Pancreas (tissue), 10 donors: ENCODE measurements at regions not wholly inside any gene's neighbourhood (a gene's known extent, or its start where the extent isn't known, plus 50 kb on each side); places are given as distances from the start of the nearest gene placed in this dataset.

Source experiments
- ATAC-seq, 4 donors: fragments of 200-7000 bp; cut with Tn5 transposase; one replicate each; pipeline versions ENCODE4 v1.8.0 to v1.9.1; 2020; ENCODE audit warnings: mild to moderate bottlenecking in 4 of 4, moderate library complexity in 4 of 4
- DNase-seq, 6 donors: peaks; one replicate each; pipeline ENCODE4 v3.0.0-alpha.2; 2020
- FAIRE-seq: peaks from 2 replicates; lab custom pipeline; 2012; peaks lifted over from hg19 to GRCh38; lab: Jason Lieb, UNC
- H3K27ac ChIP-seq, 4 donors: fragments of 200-600 bp; sonication (generic); 1 replicate in 3 of 4; 2 replicates in 1 of 4; pipeline versions ENCODE4 v1.5.0 to v1.8.0; 2020
- H3K27me3 ChIP-seq, 4 donors: fragments of 200-600 bp; one replicate each; pipeline ENCODE4 v1.8.0; 2021
- H3K36me3 ChIP-seq, 3 donors: fragments of 200-600 bp; sonication (generic) in 1 of 3; one replicate each; pipeline versions ENCODE4 v1.5.0 to v1.8.0; 2020 to 2021
- H3K4me1 ChIP-seq, 3 donors: fragments of 200-600 bp; one replicate each; pipeline ENCODE4 v1.8.0; 2021
- H3K4me3 ChIP-seq, 4 donors: fragments of 200-600 bp; sonication (generic) in 2 of 4; one replicate each; pipeline versions ENCODE4 v1.5.0 to v1.8.0; 2020 to 2021
- H3K9me3 ChIP-seq, 4 donors: fragments of 200-600 bp; one replicate each; pipeline ENCODE4 v1.8.0; 2021
- CTCF ChIP-seq, 4 donors: fragments of 200-600 bp; sonication (generic) in 3 of 4; IDR thresholded peaks; one replicate each; pipeline versions ENCODE4 v1.5.0 to v1.8.0; 2021; ENCODE audit warnings: antibody characterized with exemption in 4 of 4
- WGBS, 2 donors: extraction: QIAGEN DNeasy Blood & Tissue Kit; methylation state at CpG; one replicate each; pipeline ENCODE4 v1.1.7; 2013; 5-methylcytosine and 5-hydroxymethylcytosine counted together
- intact Hi-C, 3 donors: fragments of 100-400 bp; cut with DNase I; formaldehyde crosslinking; loops; one replicate each; pipeline versions ENCODE4 v1.11.1 to v1.14.2; 2022
- donor health status: healthy with polysubstance abuse.
- donor health status: DM: no; HTN: no; CAD: no; lungs with moderate emphysema.
- donor health status: DM: no; HTN: no; CAD: no.
- donor health status: control.
- donor health status: control.
- donor health status: Bipolar disorder and iron deficiency.
- donor health status: DM: yes; HTN: yes; CAD: no.
- donor health status: DM: no; HTN: no; CAD: no.
- donor health status: DM: no; HTN: no; CAD: no.
- donor health status: DM: yes; HTN: yes; CAD: no.

GRCh38 chr9:18163146-18163545 lies 310.8 kb upstream of the ADAMTSL1 start:
- Histone ChIP-seq H3K4me1 (no peaks in the 10 kb centered on the region), H3K4me3 (no peak overlapping the region), H3K9me3 (no peaks in the 10 kb centered on the region), H3K36me3 (no peaks in the 10 kb centered on the region), H3K27me3 (no peaks in the 10 kb centered on the region), H3K27ac (no peak overlapping the region)
- ATAC-seq (no peak), FAIRE-seq (no peak), DNase-seq (no peak)
- TF ChIP-seq CTCF (IDR thresholded peaks at IDR 0.05): no peak
- intact Hi-C loops: no loop called here
- WGBS, 2 donors: 25% methylated on average over 1 of the region's 1 CpG

GRCh38 chr9:18167733-18168132 lies 306.2 kb upstream of the ADAMTSL1 start:
- no peaks in the 10 kb centered on the region for H3K4me1 ChIP-seq
- no peak overlapping the region for H3K4me3 ChIP-seq
- FAIRE-seq: no peak
- TF ChIP-seq CTCF (IDR thresholded peaks at IDR 0.05): no peak
- no peaks in the 10 kb centered on the region for H3K36me3 ChIP-seq
- no peaks in the 10 kb centered on the region for H3K9me3 ChIP-seq
- no peak for DNase-seq
- no peaks in the 10 kb centered on the region for H3K27me3 ChIP-seq
- no peak for ATAC-seq
- intact Hi-C loops: no loop called here
- 79 to 92% methylated on average over 1 of the region's 1 CpG for WGBS, 2 donors
- H3K27ac ChIP-seq: no peak overlapping the region

GRCh38 chr9:18173923-18174322 lies 300.0 kb upstream of the ADAMTSL1 start:
- 56 to 58% methylated on average over 4 of the region's 4 CpGs for WGBS, 2 donors
- intact Hi-C loops: no loop called here
- no peak for FAIRE-seq
- Histone ChIP-seq H3K27ac (no peak overlapping the region), H3K4me3 (no peak overlapping the region), H3K9me3 (no peaks in the 10 kb centered on the region), H3K27me3 (no peaks in the 10 kb centered on the region), H3K36me3 (no peaks in the 10 kb centered on the region), H3K4me1 (no peaks in the 10 kb centered on the region)
- ATAC-seq: no peak
- DNase-seq: no peak
- no peak for TF ChIP-seq CTCF (IDR thresholded peaks at IDR 0.05)

- no peaks in the 10 kb centered on the region for H3K36me3 ChIP-seq
- no peaks in the 10 kb centered on the region for H3K9me3 ChIP-seq
- WGBS, 2 donors: 78 to 85% methylated on average over 3 of the region's 3 CpGs
- H3K27me3 ChIP-seq: no peaks in the 10 kb centered on the region
- TF ChIP-seq CTCF (IDR thresholded peaks at IDR 0.05): no peak
- no peak overlapping the region for H3K27ac ChIP-seq
- H3K4me3 ChIP-seq: no peak overlapping the region
- no peak for ATAC-seq
- intact Hi-C loops: no loop called here
- no peaks in the 10 kb centered on the region for H3K4me1 ChIP-seq
- no peak for DNase-seq
- FAIRE-seq: no peak
Observed at GRCh38 chr9:18182636-18183035, 291.3 kb upstream of the ADAMTSL1 start.

GRCh38 chr9:18183974-18184373 lies 290.0 kb upstream of the ADAMTSL1 start:
- Histone ChIP-seq H3K9me3 (no peaks in the 10 kb centered on the region), H3K4me1 (no peaks in the 10 kb centered on the region), H3K36me3 (no peaks in the 10 kb centered on the region), H3K4me3 (no peak overlapping the region), H3K27ac (no peak overlapping the region), H3K27me3 (no peaks in the 10 kb centered on the region)
- ATAC-seq: no peak
- FAIRE-seq: peak; percentile 84
- 12 to 22% methylated on average over 3 of the region's 3 CpGs for WGBS, 2 donors
- DNase-seq: no peak
- no peak for TF ChIP-seq CTCF (IDR thresholded peaks at IDR 0.05)
- intact Hi-C loops: no loop called here
